GM12878 (cell line): ENCODE measurements at regions not wholly inside any gene's neighbourhood (a gene's known extent, or its start where the extent isn't known, plus 50 kb on each side); places are given as distances from the start of the nearest gene placed in this dataset.
A peak's percentile ranks its signal among the peaks of the same experiment; 100 is the strongest.

Experiments used
- CHD4 ChIP-seq: fragments of 200-600 bp; sonication (generic); IDR thresholded peaks from 2 replicates; pipeline ENCODE4 v1.6.1; 2016; ENCODE audit warnings: mild to moderate bottlenecking
- CTCF ChIP-seq, 3 experiments: IDR thresholded peaks in 2 of 3; conservative IDR thresholded peaks in 1 of 3; 2 replicates each; pipeline ENCODE4 v1.5.1; 2011; ENCODE audit warnings: low read depth in 3 of 3, low read length in 3 of 3, mild to moderate bottlenecking in 3 of 3, control low read depth in 2 of 3, moderate library complexity in 2 of 3, inconsistent platforms in 1 of 3, mixed read lengths in 1 of 3; ENCODE audit not compliant: control insufficient read depth in 2 of 3, insufficient read depth in 1 of 3; ENCODE audit errors: extremely low read depth in 1 of 3
- EGR1 ChIP-seq, 2 experiments: IDR thresholded peaks; 1 replicate in 1 of 2; 2 replicates in 1 of 2; pipeline ENCODE4 v1.6.1; 2011 to 2012; ENCODE audit warnings: low read depth in 2 of 2, low read length in 2 of 2, borderline replicate concordance in 1 of 2, mild to moderate bottlenecking in 1 of 2, moderate library complexity in 1 of 2
- FOXK2 ChIP-seq: fragments of 450-650 bp; IDR thresholded peaks from 2 replicates; pipeline ENCODE4 v1.6.1; 2017; ENCODE audit warnings: mild to moderate bottlenecking, moderate library complexity
- IRF4 ChIP-seq: IDR thresholded peaks from 2 replicates; pipeline ENCODE4 v1.6.1; 2011; ENCODE audit warnings: low read depth, low read length
- MTA3 ChIP-seq: IDR thresholded peaks from 2 replicates; pipeline ENCODE4 v1.6.1; 2012; ENCODE audit warnings: low read length, inconsistent platforms, borderline replicate concordance
- NR2C1 ChIP-seq: fragments of 450-650 bp; IDR thresholded peaks from 2 replicates; pipeline ENCODE4 v1.6.1; 2017; ENCODE audit warnings: antibody characterized with exemption, mild to moderate bottlenecking, moderate library complexity
- PBX3 ChIP-seq: IDR thresholded peaks from 2 replicates; pipeline ENCODE4 v1.6.1; 2011; ENCODE audit warnings: mild to moderate bottlenecking, low read depth, low read length, moderate library complexity; ENCODE audit not compliant: insufficient replicate concordance
- POLR2AphosphoS2 ChIP-seq: IDR thresholded peaks from 2 replicates; pipeline ENCODE4 v1.6.1; 2011; ENCODE audit warnings: low read depth, mild to moderate bottlenecking, low read length, improper control_type of control experiment, moderate library complexity
- POU2F2 ChIP-seq: IDR thresholded peaks from 3 replicates; pipeline ENCODE4 v1.6.1; 2011; ENCODE audit warnings: low read depth, mild to moderate bottlenecking, low read length, borderline replicate concordance
- RAD51 ChIP-seq: fragments of 450-650 bp; IDR thresholded peaks from 2 replicates; pipeline ENCODE4 v1.6.1; 2016; ENCODE audit warnings: moderate library complexity, mild to moderate bottlenecking, inconsistent platforms
- RB1 ChIP-seq: fragments of 450-650 bp; formaldehyde crosslinking; IDR thresholded peaks from 2 replicates; pipeline ENCODE4 v1.6.1; 2017; ENCODE audit warnings: mild to moderate bottlenecking, borderline replicate concordance
- SP1 ChIP-seq: IDR thresholded peaks from one replicate; pipeline ENCODE4 v1.6.1; 2011; ENCODE audit warnings: low read depth, low read length
- SREBF2 ChIP-seq: IDR thresholded peaks from 2 replicates; pipeline ENCODE4 v1.6.1; 2012; ENCODE audit warnings: mild to moderate bottlenecking, low read length
- SUZ12 ChIP-seq: fragments of 200-600 bp; sonication (generic); IDR thresholded peaks from one replicate; pipeline ENCODE4 v1.6.1; 2018; ENCODE audit warnings: antibody characterized with exemption, mild to moderate bottlenecking; ENCODE audit not compliant: unreplicated experiment
- USF2 ChIP-seq: IDR thresholded peaks from 2 replicates; pipeline ENCODE4 v1.6.1; 2011; ENCODE audit warnings: low read depth, low read length, improper control_type of control experiment, borderline replicate concordance
- ZBED1 ChIP-seq: IDR thresholded peaks from 2 replicates; pipeline ENCODE4 v1.6.1; 2016; ENCODE audit warnings: borderline replicate concordance
- ZBTB11 ChIP-seq: fragments of 450-650 bp; formaldehyde crosslinking; IDR thresholded peaks from 2 replicates; pipeline ENCODE4 v1.5.0; 2022; ENCODE audit warnings: mild to moderate bottlenecking, missing genetic modification characterization
- ZBTB40 ChIP-seq: fragments of 450-650 bp; IDR thresholded peaks from 2 replicates; pipeline ENCODE4 v1.6.1; 2016; ENCODE audit warnings: mild to moderate bottlenecking, moderate library complexity, borderline replicate concordance
- ZNF622 ChIP-seq: fragments of 450-650 bp; IDR thresholded peaks from 2 replicates; pipeline ENCODE4 v1.6.1; 2017; ENCODE audit warnings: mild to moderate bottlenecking, inconsistent platforms

- TF ChIP-seq CTCF (IDR thresholded peaks at IDR 0.05 in 2 of 3, conservative IDR thresholded peaks at IDR 0.05 in 1 of 3; ENCODE audit: control insufficient read depth in 2 of 3, extremely low read depth in 1 of 3, insufficient read depth in 1 of 3, low read depth in 3 of 3, low read length in 3 of 3) (no peak), ZBTB40 (no peak), ZNF622 (no peak), RAD51 (no peak), MTA3 (peak; percentile 89; the same call in 1 of the 2 replicates), EGR1 (IDR thresholded peaks at IDR 0.05; ENCODE audit: borderline replicate concordance in 1 of 2, low read depth in 2 of 2, low read length in 2 of 2) (no peak), ZBED1 (peak; percentile 97), SUZ12 (no peak), FOXK2 (no peak), CHD4 (no peak), IRF4 (0 out of 2 replicates have a peak, but pooled peaks have one; percentile 45), USF2 (no peak), PBX3 (peak; percentile 77), SREBF2 (no peak), RB1 (no peak), POLR2AphosphoS2 (no peak), ZBTB11 (CRISPR knock-in tag) (no peak), SP1 (peak; percentile 51), POU2F2 (peak; percentile 93; the same call in 2 of the 3 replicates), NR2C1 (no peak)
Observed at GRCh38 chr6:87905101-87905641, 142.5 kb upstream of the SPACA1 start (continued).
